Thyroid gland (tissue), 4 donors: ENCODE measurements at regions not wholly inside any gene's neighbourhood (a gene's known extent, or its start where the extent isn't known, plus 50 kb on each side); places are given as distances from the start of the nearest gene placed in this dataset.

Experiments used
- DNase-seq, 2 donors: peaks; one replicate each; pipeline ENCODE4 v3.0.0-alpha.2; 2019
- H3K27ac ChIP-seq, 3 donors: fragments of 200-600 bp; sonication (generic); 1 replicate in 2 of 3; 2 replicates in 1 of 3; pipeline ENCODE4 v1.5.1; 2016 to 2019; ENCODE audit warnings: mild to moderate bottlenecking in 1 of 3, moderate library complexity in 1 of 3
- H3K27me3 ChIP-seq: fragments of 200-600 bp; sonication (generic); one replicate; pipeline ENCODE4 v1.5.1; 2019
- H3K36me3 ChIP-seq, 2 donors: fragments of 200-600 bp; sonication (generic); one replicate each; pipeline ENCODE4 v1.5.1; 2016 to 2019
- H3K4me1 ChIP-seq, 2 donors: fragments of 200-600 bp; sonication (generic); one replicate each; pipeline ENCODE4 v1.5.1; 2017 to 2019
- H3K4me3 ChIP-seq, 3 donors: fragments of 200-600 bp; sonication (generic); replicated peaks in 1 of 3; 1 replicate in 2 of 3; 2 replicates in 1 of 3; pipeline ENCODE4 v1.5.1; 2016; ENCODE audit warnings: mild to moderate bottlenecking in 1 of 3
- H3K9me3 ChIP-seq: fragments of 200-600 bp; sonication (generic); one replicate; pipeline ENCODE4 v1.5.1; 2017
- POLR2A ChIP-seq, 2 donors: fragments of 450-650 bp; IDR thresholded peaks; one replicate each; pipeline ENCODE4 v1.6.1; 2017; ENCODE audit warnings: antibody characterized with exemption in 2 of 2, mild to moderate bottlenecking in 2 of 2, moderate library complexity in 1 of 2
- WGBS, 2 donors: methylation state at CpG; one replicate each; pipeline ENCODE4 v1.1.5; 2017; 5-methylcytosine and 5-hydroxymethylcytosine counted together
- intact Hi-C: fragments of 100-400 bp; cut with DNase I; formaldehyde crosslinking; loops from one replicate; pipeline ENCODE4 v1.15.1; 2023
- TF ChIP-seq, protein P1 (sequence below), 6 experiments: fragments of 200-600 bp in 3 of 6; fragments of 450-650 bp in 3 of 6; sonication (generic) in 3 of 6; IDR thresholded peaks; one replicate each; pipeline ENCODE4 v1.5.1; 2016 to 2019; ENCODE audit warnings: antibody characterized with exemption in 6 of 6, mild to moderate bottlenecking in 2 of 6, inconsistent platforms in 1 of 6, moderate library complexity in 1 of 6

DNA sequence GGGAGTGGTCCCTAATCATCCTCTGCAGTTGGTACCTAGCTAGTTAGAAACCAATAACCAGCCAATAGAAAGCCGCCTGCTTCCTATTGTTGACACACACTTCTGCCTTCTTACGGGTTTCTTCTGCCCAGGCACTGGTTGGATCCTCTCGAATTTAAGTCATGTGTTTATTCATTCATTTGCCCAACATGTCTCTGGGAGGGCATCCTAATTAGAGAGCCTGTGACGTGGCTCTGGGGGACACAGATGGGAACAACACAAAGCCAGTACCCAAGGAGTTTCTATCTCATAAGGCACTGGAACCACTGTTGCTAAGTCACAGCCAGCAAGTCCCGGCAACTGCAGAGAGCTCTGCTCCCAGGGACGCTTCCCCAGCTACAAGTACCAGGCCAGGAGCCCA is 300.7 kb upstream of the TNRC6C start:
- intact Hi-C loops, result no loop called here
- Histone ChIP-seq H3K36me3 (no peaks in the 10 kb centered on the region), H3K27me3 (no peaks in the 10 kb centered on the region), H3K4me1 (no peaks in the 10 kb centered on the region), H3K27ac (no peak overlapping the region), H3K9me3 (no peaks in the 10 kb centered on the region), H3K4me3 (no peak overlapping the region)
- WGBS, 2 donors, result 83 to 86% methylated on average over 6 of the region's 6 CpGs
- TF ChIP-seq, protein P1, sequence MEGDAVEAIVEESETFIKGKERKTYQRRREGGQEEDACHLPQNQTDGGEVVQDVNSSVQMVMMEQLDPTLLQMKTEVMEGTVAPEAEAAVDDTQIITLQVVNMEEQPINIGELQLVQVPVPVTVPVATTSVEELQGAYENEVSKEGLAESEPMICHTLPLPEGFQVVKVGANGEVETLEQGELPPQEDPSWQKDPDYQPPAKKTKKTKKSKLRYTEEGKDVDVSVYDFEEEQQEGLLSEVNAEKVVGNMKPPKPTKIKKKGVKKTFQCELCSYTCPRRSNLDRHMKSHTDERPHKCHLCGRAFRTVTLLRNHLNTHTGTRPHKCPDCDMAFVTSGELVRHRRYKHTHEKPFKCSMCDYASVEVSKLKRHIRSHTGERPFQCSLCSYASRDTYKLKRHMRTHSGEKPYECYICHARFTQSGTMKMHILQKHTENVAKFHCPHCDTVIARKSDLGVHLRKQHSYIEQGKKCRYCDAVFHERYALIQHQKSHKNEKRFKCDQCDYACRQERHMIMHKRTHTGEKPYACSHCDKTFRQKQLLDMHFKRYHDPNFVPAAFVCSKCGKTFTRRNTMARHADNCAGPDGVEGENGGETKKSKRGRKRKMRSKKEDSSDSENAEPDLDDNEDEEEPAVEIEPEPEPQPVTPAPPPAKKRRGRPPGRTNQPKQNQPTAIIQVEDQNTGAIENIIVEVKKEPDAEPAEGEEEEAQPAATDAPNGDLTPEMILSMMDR (IDR thresholded peaks at IDR 0.05), result no peak
- no peak for DNase-seq

- Histone ChIP-seq H3K36me3 (no peaks in the 10 kb centered on the region), H3K4me1 (no peaks in the 10 kb centered on the region), H3K27me3 (no peaks in the 10 kb centered on the region), H3K9me3 (no peaks in the 10 kb centered on the region), H3K4me3 (no peak overlapping the region), H3K27ac (no peak overlapping the region)
- intact Hi-C loops, result no loop called here
- 87 to 89% methylated on average over 4 of the region's 4 CpGs for WGBS, 2 donors
- no peak for TF ChIP-seq POLR2A (IDR thresholded peaks at IDR 0.05)
- DNase-seq, result no peak
These were observed 298.0 kb upstream of the TNRC6C start for GRCh38 chr17:77660524-77660923.

DNA sequence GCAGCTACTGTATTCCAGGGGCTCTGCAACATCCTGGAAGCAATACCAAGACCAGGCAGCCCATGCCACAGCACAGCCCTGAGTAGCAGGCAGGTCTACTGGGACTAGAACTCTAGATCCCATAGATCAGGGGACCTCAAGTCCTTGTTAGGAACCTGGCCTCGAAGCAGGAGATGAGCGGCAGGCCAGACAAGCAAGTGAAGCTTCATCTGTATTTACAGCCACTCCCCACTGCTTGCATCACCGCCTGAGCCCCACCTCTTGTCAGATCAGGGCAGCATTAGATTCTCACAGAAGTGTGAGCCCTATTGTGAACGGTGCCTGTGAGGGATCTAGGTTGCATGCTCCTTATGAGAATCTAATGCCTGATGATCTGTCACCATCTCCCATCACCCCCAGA is 295.7 kb upstream of the TNRC6C start:
- Histone ChIP-seq H3K4me3 (no peak overlapping the region), H3K9me3 (no peaks in the 10 kb centered on the region), H3K27ac (no peak overlapping the region), H3K27me3 (no peaks in the 10 kb centered on the region), H3K36me3 (no peaks in the 10 kb centered on the region), H3K4me1 (no peaks in the 10 kb centered on the region)
- TF ChIP-seq, protein P1 (IDR thresholded peaks at IDR 0.05), result no peak
- no peak for TF ChIP-seq POLR2A (IDR thresholded peaks at IDR 0.05)
- no peak for DNase-seq
- 93 to 98% methylated on average over 4 of the region's 4 CpGs for WGBS, 2 donors
- intact Hi-C loops, result no loop called here

- intact Hi-C loops, result no loop called here
- no peak for DNase-seq
These were observed 294.3 kb upstream of the TNRC6C start for GRCh38 chr17:77664097-77664729.

DNA sequence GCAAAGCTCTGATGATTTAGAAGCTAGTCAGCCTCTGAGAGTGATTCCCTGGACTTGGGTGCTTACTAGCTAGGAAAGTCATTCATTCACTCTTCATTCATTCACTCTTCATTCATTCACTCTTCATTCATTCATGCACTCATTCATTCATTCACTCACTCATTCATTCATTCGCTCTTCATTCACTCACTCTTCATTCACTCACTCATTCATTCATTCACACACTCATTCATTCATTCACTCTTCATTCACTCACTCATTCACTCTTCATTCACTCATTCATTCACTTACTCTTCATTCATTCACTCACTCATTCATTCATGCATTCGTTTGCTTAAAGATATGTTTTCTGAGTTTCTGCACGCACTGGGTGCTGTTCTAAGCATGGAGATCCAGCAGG is 292.7 kb upstream of the TNRC6C start:
- intact Hi-C loops, result no loop called here
- Histone ChIP-seq H3K27me3 (no peaks in the 10 kb centered on the region), H3K9me3 (no peaks in the 10 kb centered on the region), H3K4me1 (no peaks in the 10 kb centered on the region), H3K27ac (no peak overlapping the region), H3K36me3 (no peaks in the 10 kb centered on the region), H3K4me3 (no peak overlapping the region)
- no peak for DNase-seq
- TF ChIP-seq POLR2A (IDR thresholded peaks at IDR 0.05), result no peak
- TF ChIP-seq, protein P1 (IDR thresholded peaks at IDR 0.05), result no peak
- 85% methylated on average over 3 of the region's 3 CpGs for WGBS, 2 donors

More at GRCh38 chr17:77664097-77664729, 294.3 kb upstream of the TNRC6C start:
- TF ChIP-seq, protein P1 (IDR thresholded peaks at IDR 0.05), result no peak
- TF ChIP-seq POLR2A (IDR thresholded peaks at IDR 0.05), result no peak
- no peaks in the 10 kb centered on the region for H3K27me3 ChIP-seq
- H3K4me3 ChIP-seq, result no peak overlapping the region
- no peaks in the 10 kb centered on the region for H3K4me1 ChIP-seq
- 85 to 90% methylated on average over 9 to 12 of the region's 13 CpGs for WGBS, 2 donors
- H3K9me3 ChIP-seq, result no peaks in the 10 kb centered on the region
- no peaks in the 10 kb centered on the region for H3K36me3 ChIP-seq
- no peak overlapping the region for H3K27ac ChIP-seq
